GM19395 (cell line): ENCODE measurements at regions not wholly inside any gene's neighbourhood (a gene's known extent, or its start where the extent isn't known, plus 50 kb on each side); places are given as distances from the start of the nearest gene placed in this dataset.

ENCODE experiments used
- ATAC-seq: cut with Tn5 transposase; IDR thresholded peaks from one replicate; pipeline ENCODE4 v1.9.1; 2021; ENCODE audit warnings: mild to moderate bottlenecking, moderate library complexity; ENCODE audit not compliant: unreplicated experiment

DNA sequence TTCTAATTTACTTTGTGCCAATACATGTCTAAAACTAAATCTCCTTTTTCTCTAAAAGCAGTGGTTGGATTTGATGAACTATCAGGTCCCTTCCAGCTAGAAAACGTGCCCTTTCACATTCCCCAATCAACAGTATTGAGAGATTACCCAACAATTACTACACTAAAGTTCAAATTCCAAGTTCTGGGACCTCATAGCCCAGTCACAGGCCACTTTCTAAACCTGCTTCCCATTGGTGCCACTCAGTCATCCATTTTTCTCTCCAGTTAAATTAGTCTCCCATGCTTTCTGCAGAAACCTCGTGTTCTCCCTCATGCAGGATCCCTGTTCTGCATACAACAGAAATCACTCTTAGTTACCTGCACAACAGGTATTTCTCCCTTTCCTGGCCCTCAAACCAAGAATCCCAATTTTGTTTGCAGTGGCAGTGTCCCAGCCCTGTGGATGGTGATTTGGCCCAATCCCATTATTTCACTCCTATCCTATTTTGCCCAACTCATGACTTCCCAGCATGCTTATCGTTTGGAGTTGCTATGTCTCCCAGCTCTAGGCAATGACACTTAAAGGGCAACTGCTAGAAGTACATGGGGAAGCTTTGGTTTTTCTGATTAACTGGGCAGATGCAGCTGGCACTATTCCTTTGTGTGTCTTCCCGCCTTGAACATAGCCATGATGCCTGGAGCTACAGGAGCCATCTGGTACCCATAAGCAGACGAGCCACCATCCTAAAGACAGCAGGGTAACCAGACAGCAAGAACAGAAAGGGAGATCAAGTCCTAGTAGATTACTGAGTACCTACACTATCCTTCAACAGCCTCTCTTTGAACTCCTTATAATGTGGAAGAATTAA is 224.2 kb downstream of the MINAR1 start:
- ATAC-seq: no peak

DNA sequence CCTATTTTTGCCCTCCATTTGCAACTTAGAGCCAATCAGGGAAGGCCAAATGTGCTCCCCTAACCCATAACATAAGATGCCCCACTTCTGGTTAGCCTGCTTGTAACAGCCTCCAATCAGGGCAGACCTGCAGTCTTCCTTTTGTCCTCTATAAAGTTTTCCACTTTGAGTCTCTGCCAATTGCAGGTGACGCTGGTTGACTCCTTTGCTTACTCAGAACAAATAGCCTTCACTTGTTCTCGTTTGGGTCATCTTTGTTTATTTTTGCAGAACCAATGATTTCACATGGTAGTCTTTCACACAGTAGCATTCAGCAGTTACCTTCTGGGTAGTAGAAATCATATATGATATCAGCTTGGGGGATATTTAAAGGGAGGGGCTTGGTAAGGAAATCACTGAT is 225.6 kb downstream of the MINAR1 start:
- ATAC-seq: no peak

DNA sequence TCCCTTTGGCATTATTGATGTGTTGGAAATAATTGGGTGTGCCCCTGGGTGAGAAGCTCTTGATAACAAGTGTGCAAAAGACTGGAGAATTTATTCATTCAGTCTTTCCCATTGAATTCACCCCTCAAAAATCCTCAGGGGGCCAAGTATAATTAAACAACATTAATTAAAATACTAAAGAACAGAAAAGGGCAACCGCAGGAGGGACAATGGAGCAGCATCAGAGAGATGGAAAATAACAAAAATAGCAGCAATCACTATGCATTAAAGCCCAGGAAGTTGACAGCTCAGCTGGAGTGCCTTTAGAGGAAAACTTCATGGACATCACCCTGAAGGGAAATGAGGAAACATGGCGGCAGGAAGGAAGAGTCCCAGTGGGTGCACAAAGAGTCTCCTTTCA is 227.6 kb downstream of the MINAR1 start:
- no peak for ATAC-seq

DNA sequence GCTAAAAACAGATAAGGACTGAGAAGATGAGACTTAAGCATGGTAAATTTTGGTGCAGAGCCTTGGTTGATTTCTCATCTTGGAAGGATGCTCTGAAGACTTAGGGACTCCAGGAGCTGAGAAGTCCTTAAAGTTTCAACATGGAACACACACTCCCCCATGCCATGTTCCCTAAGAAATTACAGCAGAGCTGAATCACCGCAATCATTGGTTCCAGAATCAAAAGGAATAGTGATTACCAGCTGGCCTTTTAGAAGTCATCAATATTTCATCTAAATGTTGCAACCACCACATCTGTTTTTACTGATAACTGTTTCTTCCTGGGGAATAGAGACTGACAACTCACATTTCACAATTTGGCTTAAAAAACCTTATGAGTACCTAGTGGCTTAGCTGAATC is 229.3 kb downstream of the MINAR1 start:
- no peak for ATAC-seq

DNA sequence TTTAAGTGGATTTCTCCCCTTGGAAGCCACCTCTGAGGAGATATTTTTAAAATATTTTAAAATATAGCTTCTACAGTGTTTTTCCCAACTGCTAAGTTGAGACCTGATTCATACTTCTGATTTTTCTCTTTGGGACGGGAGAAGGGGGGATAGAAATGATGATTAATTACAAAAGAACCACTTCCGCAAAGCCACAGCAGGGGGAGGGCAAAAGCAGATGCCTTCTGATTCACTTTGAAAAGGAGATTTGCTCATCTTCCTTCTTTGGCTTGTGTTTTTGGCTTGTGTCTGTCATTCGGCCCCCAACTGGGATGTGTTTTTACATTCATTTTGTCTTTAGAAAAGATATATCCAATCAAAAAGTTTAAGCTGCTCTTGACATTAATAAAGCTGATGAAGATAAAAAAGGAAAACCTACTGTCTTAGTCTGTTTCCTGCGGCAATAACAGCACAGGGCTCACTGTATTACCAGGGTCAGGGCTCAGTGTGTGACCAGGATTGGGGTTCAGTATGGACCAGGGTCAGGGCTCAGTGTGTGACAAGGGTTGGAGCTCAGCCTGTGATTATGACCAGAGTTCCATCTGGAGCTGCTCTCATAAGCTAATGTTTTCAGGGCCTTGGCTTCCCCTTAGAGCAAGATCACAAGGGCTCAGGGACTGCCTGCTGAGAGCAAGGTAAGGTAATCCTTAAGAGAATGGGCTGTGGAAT is 223.2 kb downstream of the MTHFS start:
- peak; percentile 94 for ATAC-seq

DNA sequence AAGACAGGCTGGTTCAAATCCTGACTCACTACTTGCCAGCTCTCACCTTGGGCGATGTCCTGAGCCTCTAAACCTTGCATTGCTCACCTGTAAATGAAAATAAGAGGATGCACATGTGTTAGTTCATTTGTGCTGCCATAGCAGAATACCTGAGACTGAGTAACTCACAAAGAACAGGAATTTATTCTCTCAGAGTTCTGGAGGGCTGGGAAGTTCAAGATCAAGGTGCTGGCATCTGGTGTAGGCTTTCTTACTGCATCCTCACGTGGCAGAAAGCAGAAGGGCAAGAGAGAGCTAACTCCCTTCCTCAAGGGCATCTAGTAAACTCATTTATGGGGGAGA is 222.7 kb downstream of the MTHFS start:
- ATAC-seq: peak; percentile 8

DNA sequence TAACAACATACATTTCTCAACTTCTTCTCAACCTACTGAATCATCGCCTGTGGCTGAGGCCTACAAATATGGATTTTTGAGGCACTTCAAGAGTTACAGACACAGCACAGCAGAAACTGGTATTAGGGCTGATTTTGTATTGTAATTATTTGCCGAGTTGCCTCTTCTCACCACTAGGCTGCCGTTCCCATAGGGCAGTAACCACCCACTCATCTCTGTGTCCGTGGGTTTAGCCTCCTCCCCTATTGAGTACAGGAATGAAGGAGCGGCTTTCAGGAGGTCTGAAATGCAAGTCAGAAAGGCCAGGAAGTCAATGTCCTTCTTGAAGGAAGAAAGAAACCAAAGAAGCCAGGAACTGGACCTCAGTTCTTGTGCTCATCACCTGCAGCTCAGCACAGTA is 220.8 kb downstream of the MTHFS start:
- ATAC-seq: no peak

DNA sequence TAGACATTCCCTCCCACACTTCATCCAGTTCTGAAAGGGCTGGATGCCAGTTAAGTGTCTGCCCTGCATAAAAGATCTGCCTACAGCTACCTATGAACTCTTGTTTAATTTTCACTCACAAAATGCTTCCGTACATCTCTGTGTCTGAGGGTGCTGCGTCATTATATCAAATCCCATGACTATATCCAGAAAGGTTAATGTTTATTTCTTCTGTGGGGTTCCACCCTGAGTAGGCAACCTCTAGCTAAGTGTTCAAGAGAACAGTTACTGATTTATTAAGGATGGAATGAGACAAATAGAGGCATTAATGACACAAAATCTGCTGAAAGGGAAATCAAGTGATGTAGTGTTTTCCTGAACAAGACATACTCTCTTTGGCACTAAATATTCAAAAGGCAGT is 220.2 kb downstream of the MTHFS start:
- no peak for ATAC-seq

DNA sequence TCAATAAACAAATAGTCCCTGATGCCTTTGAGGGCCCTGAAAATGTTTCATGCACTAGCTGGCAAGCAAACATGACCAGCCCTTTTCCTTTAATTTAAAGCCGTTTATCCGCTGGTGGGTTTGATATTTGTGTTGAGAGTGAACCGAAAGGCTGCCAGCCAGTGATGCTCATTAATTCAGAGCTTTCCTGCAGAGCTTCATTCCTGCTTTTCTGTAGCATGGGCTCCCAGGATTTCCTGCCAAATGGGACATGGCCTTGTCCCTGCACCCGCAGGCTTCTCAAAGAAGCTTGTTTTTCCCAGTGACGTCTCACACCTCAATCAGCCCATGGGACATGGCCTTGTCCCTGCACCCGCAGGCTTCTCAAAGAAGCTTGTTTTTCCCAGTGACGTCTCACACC is 219.6 kb downstream of the MTHFS start:
- no peak for ATAC-seq

DNA sequence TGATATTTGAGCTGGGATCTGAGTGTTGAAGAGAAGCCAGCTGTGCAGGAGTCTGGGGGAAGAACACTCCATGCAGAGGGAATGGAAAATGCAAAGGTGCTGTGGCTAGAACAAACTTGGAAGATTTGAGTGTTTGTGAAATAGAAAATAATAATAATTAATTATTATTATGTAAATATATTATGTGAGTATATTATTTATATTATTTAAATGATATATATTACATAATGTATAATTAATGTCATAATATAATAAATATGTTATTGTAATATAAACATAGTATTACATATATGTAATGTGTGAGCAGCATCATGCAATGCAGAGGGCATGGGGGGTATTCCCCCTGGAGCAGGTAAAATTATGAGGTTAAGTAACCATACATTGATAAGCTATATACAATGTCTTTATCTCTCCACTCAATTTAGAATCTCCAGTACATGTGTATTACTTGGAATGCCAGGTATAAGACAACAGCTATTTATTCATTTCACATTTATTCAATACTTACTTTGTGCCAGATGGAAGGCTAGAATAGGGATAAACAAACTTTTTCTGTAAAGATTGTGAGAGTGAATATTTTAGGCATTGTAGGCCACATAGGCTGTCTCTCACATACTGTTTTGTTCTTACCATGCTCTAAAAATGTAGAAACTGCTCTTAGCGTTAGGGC is 218.6 kb downstream of the MTHFS start:
- ATAC-seq: no peak

DNA sequence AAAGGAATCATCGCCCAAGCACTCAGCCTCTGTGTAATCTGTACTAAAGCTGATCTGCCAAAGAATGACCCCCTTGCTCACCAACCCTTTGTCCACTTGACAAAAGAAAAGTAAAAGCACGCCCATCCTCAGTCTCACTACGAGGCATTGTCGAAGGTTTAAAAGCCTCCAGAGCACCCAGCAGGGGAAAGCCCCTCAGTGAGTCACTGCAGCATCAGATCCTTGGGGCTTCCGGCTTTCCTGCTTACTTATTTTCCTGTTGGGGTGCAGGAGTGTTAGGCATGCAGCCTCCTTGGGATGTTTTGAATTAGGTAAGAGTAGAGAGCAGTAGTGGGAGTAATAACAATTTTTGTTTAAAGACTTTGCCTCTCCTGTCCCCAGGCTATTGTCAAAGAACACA is 216.1 kb downstream of the MTHFS start:
- no peak for ATAC-seq

DNA sequence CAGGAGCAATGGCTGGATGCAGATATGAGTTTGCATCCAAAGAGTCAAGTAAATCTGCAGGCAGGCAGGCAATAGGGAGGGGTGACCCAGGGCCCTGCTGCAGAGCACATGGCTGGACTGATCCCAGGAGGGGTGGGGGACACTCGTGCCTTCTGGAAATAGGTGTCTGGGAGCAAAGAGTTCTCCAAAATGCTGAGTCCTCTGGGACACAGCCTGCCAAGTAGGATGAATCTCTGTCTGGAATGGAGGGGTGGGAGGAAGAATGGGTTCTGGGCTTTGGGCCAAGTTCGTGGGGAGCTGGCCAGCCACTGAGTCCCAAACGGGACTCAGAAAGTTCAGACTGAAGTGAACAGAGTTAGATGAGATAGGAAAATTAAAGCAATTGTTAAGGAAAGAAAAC is 214.5 kb downstream of the MTHFS start:
- no peak for ATAC-seq

DNA sequence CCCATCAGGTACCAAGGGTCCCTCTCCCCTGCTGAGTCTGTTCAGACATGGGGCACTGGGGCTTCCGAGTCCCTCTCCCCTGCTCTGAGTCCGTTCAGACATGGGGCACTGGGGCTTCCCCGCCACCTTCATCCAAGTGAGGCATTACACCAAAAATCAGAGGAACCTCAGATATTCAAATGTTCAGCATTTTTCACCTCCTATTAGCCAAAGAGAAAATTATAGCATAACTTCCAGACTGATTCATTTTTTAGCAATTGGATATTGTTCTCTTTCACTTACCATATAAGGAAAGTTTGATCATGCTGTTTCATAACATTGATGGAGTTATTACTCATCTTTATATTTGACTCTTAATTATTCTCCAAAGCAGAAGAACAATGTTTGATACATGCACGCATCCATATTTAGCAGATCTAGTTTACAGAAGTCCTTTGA is 213.9 kb downstream of the MTHFS start:
- no peak for ATAC-seq

DNA sequence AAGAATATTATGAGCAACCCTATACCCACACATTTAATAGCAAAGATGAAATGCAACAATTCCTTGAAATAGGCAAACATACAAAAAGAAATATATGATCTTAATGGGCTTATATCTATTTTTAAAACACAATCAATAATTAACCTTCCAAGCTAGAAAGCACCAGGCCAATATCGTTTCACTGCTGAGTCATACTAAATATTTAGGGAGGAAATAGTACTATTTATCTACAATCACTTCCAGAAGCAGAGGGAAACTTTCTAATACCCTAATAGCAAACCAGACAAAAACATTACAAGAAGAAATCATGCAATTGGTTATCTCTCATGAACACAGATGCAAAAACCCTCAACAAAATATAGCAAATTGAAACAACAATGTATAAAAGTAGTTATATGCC is 207.8 kb downstream of the MTHFS start:
- ATAC-seq: no peak

DNA sequence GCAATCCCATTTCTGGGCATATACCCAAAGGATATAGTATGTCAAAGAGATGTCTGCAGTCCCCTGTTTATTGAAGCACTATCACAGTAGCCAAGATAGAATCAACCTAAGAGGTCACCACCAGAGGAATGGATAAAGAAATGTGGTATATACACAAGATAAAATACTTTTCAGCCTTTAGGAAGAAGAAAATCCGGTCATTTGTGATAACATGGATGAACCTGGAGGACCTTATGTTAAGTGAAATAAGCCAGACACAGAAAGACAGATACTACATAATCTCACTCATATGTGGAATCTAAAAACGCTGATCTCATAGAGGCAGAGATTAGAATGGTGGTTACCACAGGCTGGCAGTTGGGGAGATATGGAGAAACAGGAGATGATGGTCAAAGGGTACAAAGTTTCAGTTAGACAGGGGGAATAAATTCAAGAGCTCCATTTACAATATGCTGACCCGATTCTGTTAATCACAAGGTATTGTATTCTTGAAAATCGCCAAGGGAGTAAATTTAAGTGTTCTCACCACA is 195.8 kb downstream of the MTHFS start:
- ATAC-seq: no peak

DNA sequence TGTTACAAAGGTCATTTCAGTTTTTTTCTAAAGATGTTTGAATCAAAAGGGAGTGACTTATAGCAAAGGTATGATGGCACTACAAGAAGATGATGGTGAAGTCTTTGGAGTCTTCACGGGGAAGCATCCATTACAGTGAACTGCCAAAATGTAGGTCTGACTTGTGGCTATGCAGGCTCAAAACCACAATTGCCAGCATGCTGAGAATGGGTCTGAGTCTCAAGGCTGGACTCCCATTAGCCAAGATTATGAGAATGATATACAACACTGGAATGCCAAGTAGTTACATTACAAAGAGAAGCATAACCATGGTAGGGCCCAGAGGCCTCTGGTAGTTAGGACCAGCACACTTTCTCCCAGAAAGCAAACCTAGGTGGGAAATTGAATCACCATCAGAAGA is 194.2 kb downstream of the MTHFS start:
- ATAC-seq: no peak

DNA sequence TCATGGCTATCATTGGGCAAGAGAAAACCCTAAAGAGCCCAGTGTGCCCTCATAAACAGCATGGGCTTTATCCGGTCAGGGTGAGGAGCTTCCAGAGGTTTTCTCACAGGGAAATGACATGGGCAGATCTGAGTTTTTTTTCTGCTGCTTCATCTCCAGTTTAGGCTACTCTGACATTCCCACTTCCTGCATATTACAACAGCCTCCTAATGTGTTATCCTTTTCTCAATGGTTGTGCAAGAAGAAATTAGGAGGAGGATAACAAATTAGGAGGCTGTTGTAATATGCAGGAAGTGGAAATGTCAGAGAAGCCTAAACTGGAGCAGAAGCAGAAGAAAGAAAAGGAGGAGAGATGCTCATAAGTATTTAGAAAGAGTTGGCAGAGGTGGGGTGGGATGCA is 175.6 kb downstream of the MTHFS start:
- ATAC-seq: no peak

DNA sequence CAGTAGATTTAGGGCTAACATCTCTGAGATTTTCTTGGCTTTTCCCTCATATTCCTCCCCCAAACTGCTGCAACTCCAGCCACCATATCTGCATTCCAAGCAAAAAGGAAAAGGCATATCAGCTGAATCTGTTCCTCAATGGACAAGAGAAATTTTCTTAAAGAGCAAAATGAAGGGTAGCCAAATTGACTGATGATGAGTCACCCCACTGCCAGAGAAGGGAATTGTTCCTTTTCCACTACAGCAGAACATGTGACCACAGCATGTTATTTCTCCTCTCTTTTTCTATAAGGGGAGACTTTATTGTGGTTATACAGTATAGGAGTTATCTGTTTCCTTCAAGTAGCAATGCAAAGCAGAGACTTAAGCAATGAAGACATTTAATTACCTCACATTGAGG is 172.5 kb downstream of the MTHFS start:
- ATAC-seq: no peak

DNA sequence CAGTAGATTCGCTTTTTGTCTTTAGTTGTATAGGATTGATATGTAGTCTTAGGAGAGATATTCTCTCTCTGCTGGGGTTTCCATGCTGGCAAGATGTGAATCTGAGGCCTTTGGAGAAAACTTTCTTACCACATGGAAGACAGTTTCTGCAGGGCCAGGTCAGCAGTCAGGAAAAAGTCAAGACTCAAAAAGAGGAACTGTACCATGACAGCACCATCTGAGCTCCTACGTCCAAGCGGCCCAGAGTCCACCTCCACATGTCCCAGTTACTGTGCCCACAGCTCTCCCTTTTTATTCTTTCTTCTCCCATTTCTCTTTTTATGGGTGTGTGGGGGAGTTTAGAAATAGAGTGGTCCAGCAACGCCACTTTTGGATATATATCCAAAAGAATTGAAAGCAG is 172.0 kb downstream of the MTHFS start:
- ATAC-seq: no peak

DNA sequence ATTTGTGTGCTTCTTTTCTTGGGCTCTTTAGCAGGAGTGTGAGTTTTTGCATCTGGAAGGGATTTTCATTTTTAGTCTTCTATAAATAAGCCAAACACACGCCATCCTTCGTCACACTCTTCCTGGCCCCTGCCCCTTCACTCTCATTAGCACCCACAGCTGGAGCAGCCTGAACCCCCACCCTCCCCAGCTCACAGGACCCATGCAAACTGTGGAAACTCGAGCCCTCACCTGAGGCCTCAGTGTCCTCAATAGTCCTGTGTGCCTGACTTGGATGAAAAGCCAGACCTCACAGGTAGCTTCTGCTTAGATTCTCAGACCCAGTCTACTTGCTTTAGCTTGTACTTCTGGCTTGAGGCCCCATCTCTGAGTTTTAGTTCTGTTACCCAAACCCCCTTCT is 167.9 kb downstream of the MTHFS start:
- no peak for ATAC-seq

DNA sequence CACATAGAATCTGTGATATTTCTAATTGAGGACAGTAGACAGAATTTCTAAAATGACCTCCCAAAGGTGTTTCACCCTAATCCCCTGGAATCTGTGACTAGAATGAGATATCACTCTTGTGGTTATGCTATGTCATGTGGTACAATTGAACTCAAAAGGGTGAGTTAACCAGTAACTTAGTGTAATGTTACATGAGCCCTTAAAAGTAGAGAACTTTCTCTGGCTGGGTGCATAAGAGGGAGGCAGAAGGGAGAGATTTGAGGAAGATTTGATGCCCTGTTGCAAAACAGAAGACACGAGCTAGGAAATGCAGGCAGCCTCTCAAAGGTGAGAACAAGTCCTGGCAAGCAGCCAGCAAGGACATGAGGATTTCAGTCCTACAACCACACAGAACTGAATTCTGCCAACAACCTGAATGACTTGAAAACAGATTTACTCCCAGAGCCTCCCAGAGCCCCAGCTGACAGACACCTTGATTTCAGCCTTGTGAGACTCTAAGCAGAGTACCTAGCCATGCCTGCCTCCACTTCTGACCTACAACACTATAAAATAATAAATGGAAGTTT is 160.3 kb downstream of the MTHFS start:
- ATAC-seq: no peak
